NCI-H1105 (cell line): ENCODE measurements at regions not wholly inside any gene's neighbourhood (a gene's known extent, or its start where the extent isn't known, plus 50 kb on each side); places are given as distances from the start of the nearest gene placed in this dataset.

Experiments
- DNase-seq: peaks from one replicate; lab custom pipeline; 2025; lab: John Stamatoyannopoulos, UW

- no peak for DNase-seq
Observed at GRCh38 chr3:130260918-130261317, 84.6 kb upstream of the COL6A5 start.

- DNase-seq = no peak
Observed at GRCh38 chr3:130263708-130264107, 81.8 kb upstream of the COL6A5 start.

- no peak for DNase-seq
Observed at GRCh38 chr3:130266817-130267216, 78.7 kb upstream of the COL6A5 start.

- DNase-seq = peak; percentile 69
Observed at GRCh38 chr3:130276203-130276803, 69.2 kb upstream of the COL6A5 start.

- no peak for DNase-seq
Observed at GRCh38 chr3:130288670-130289069, 56.8 kb upstream of the COL6A5 start.

- DNase-seq = no peak
Observed at GRCh38 chr3:130291148-130291547, 54.3 kb upstream of the COL6A5 start.

GRCh38 chr3:130293247-130293646, 52.2 kb upstream of the COL6A5 start:
- no peak for DNase-seq
